AML-193 (cell line): ENCODE measurements at regions not wholly inside any gene's neighbourhood (a gene's known extent, or its start where the extent isn't known, plus 50 kb on each side); places are given as distances from the start of the nearest gene placed in this dataset.
"Not testable (repeated sequence)": the region's sequence is repeated elsewhere in the genome, so short reads cannot be mapped to it uniquely, and the experiment has no call there.

Source experiments
- DNase-seq, 2 experiments: peaks; one replicate each; lab custom pipeline; 2025; lab: John Stamatoyannopoulos, UW

DNA sequence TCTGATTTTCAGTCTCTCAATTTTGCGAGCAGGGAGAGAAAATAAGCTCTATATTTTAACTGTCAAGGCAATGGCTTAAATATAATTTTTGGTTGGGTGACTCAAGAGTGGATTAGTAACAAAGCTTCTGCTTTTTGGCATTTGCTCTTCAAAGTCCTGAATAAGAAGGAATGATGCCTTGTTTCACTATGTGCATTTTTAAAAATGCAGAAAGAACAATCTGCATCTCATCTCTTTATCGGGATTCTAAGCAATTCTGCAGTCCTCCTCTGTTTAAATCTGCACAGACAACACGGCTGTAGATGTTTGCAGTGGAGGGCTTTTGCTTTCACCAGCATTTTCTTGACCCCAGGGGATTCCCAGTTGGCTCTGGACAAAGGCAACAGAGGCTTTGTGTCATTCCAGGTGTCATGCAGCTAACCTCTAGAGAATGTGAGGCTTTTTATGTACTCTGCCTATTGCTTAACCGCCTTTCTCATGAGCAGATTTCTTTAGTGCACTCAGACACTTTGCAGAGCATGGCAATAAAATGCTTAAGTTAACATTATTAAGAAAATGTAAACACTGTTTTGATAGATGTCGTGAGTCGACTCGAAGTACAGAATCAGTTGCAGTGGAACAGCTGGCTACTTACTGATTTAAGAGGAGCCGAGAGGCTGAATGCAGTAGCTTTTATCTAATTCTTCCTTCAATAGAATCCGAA, 783.2 kb upstream of the NEGR1 start:
- DNase-seq = no peak

GRCh38 chr1:73056826-73057225, 774.5 kb upstream of the NEGR1 start:
- no peak for DNase-seq

- DNase-seq = no peak
These were observed 762.1 kb upstream of the NEGR1 start for GRCh38 chr1:73044241-73045036.

DNA sequence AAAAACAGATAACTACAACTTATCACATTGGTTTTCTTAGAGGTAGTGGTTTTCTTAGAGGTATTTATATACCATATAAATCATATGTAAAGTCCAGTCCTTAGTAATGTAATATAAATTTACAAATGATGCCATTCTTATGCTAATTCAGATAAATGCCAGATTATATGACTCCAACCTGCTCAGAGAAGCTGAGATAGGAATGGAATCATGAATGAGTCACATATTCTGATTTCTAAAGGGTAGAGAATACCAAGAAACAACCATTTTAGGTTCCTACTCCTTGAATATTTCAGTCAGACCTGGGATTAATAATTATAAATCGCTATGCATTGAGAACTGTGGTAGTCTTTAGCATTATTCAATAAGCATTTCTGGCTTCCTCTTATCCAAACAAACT, 760.1 kb upstream of the NEGR1 start:
- no peak for DNase-seq

GRCh38 chr1:73040811-73041210, 758.5 kb upstream of the NEGR1 start:
- DNase-seq = no peak

GRCh38 chr1:73034271-73034670, 751.9 kb upstream of the NEGR1 start:
- no peak for DNase-seq

GRCh38 chr1:73033640-73034039, 751.3 kb upstream of the NEGR1 start:
- DNase-seq = no peak

DNA sequence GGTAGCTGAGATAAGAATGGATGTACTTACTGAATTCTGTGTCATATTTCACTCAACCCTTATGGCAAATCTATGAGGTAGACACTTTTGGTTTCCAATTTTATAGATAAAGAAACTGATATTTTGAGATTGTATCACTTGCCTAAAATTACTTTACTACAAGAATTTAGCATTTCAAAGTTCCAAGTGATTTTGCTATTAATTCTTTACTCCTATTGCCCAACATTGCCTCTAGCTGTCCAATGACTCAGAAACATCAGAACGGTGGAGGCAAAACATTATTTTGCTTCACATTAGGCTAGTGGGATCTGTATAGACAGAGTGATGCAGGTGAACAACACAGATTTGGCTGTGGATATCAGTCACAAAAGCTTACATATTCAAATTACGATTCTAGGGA, 747.2 kb upstream of the NEGR1 start:
- DNase-seq = no peak

GRCh38 chr1:73026114-73026513, 743.8 kb upstream of the NEGR1 start:
- DNase-seq = no peak

GRCh38 chr1:73009938-73010337, 727.6 kb upstream of the NEGR1 start:
- DNase-seq = no peak

DNA sequence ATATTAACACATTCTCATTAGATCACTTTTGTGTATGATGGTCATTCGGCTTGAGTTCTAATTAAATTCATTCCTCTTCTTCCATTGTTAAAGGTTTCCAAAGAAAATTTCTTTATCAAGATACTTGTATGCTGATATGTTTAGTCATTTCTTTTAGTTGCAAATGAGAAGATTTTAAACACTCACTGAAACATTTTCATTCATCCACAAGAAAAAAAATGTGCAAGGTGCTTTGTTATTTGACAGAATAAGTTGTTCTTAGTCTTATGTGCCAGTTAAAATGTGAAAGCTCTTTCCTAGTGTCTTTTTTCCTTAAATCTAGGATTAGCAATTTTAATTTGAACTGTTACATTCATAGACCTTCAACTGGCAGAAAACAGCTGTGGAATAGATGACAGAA, 727.0 kb upstream of the NEGR1 start:
- no peak for DNase-seq

GRCh38 chr1:72997624-72998023, 715.3 kb upstream of the NEGR1 start:
- DNase-seq = no peak

GRCh38 chr1:72997041-72997440, 714.7 kb upstream of the NEGR1 start:
- DNase-seq = no peak

DNA sequence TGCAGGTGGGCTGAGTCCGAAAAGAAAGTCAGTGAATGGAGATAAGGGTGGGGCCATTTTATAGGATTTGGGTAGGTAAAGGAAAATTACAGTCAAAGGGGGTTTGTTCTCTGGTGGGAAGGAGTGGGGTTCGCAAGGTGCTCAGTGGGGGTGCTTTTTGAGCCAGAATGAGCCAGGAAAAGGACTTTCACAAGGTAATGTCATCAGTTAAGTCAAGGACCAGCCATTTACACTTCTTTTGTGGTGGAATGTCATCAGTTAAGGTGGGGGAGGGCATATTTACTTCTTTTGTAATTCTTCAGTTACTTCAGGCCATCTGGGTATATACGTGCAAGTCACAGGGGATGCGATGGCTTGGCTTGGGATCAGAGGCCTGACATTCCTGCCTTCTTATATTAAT, 705.5 kb upstream of the NEGR1 start:
- DNase-seq = not testable (repeated sequence)

- no peak for DNase-seq
These were observed 704.4 kb upstream of the NEGR1 start for GRCh38 chr1:72986591-72987290.

- DNase-seq = not testable (repeated sequence)
These were observed 702.7 kb upstream of the NEGR1 start for GRCh38 chr1:72985024-72985423.

DNA sequence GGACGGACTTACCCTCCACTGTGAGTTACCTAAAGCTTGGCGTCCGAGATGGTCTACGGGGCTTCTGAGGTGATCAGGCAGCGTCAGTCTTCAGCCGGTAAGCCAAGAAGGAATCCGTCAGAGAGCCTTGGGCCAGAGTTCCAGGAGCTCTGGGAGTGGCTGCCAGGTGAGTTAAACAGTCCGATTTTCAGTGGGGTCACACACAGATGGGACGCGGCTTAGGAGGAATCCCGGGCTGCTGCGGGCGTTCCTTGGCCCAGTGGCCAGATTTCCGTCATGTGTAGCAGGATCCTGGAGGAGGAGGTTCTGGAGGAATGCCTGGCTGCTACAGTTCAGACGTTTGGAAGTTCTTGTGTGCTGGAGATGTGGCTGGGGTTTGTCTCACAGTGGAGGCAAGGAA, 700.7 kb upstream of the NEGR1 start:
- not testable (repeated sequence) for DNase-seq

- no peak for DNase-seq
These were observed 687.1 kb upstream of the NEGR1 start for GRCh38 chr1:72969461-72969860.

- DNase-seq = no peak
These were observed 672.6 kb upstream of the NEGR1 start for GRCh38 chr1:72954943-72955342.

DNA sequence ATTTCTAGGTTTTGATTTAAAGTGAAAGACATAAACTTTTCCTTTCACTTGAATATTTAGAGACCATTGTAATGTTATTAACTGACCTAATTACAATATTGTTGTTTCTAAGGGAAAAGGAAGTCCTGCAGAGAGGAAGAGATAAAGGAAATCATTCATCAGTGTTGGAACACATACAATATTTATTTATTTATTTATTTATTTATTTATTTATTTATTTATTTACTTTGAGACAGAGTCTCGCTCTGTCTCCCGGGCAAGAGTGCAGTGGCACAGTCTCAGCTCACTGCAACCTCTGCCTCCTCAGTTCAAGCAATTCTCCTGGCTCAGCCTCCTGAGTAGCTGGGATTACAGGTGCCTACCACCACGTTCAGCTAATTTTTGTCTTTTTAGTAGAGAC, 668.6 kb upstream of the NEGR1 start:
- DNase-seq = not testable (repeated sequence)

- DNase-seq = no peak
These were observed 664.7 kb upstream of the NEGR1 start for GRCh38 chr1:72946903-72947499.

- no peak for DNase-seq
These were observed 659.7 kb upstream of the NEGR1 start for GRCh38 chr1:72942008-72942407.

DNA sequence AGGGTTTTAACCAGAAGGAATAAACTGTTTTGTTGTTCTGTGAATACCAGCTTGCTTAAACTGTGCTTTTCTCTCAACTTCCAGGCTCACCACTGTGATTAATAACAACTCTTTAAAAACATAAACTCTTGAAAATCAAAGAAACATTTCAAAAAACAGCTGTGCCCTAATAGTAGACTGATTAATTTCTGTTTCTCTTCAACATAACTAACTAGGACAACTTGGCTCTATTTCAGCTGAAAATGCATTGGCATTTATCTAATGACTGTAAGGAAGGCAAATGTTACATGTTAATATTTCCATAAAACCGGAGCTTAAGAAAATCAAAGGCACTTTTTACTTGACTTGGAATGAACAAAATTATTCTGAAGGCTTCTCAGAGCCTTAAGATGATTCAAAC, 656.1 kb upstream of the NEGR1 start:
- DNase-seq = no peak
